B cell (primary cell): ENCODE measurements at regions not wholly inside any gene's neighbourhood (a gene's known extent, or its start where the extent isn't known, plus 50 kb on each side); places are given as distances from the start of the nearest gene placed in this dataset.
"Not testable (repeated sequence)": the region's sequence is repeated elsewhere in the genome, so short reads cannot be mapped to it uniquely, and the experiment has no call there.

ENCODE experiments used
- ATAC-seq: fragments of 200-7000 bp; cut with Tn5 transposase; one replicate; pipeline ENCODE4 v1.10.0; 2021; ENCODE audit warnings: low read depth, mild to moderate bottlenecking, moderate number of reproducible peaks, moderate library complexity
- CTCF ChIA-PET: fragments of 350-600 bp; sonication (Branson Sonifier 250); formaldehyde crosslinking; loops from one replicate; lab custom pipeline; 2021; ENCODE audit warnings: antibody characterized with exemption, inconsistent platforms; lab: Charles Lee
- POLR2A ChIA-PET: fragments of 350-600 bp; sonication (Branson Sonifier 250); formaldehyde crosslinking; loops from one replicate; lab custom pipeline; 2021; ENCODE audit warnings: antibody characterized with exemption; lab: Charles Lee
- DNase-seq: peaks from one replicate; pipeline ENCODE4 v3.0.0; 2013
- H2AFZ ChIP-seq: 2 replicates; pipeline ENCODE4 v1.6.1; 2012; ENCODE audit warnings: mild to moderate bottlenecking, low read depth, low read length; ENCODE audit not compliant: insufficient read depth, poor library complexity, severe bottlenecking
- H3K27ac ChIP-seq, 2 donors: 1 replicate in 1 of 2; 2 replicates in 1 of 2; pipeline ENCODE4 v1.5.1; 2012 to 2013; ENCODE audit warnings: low read length in 2 of 2, mild to moderate bottlenecking in 2 of 2, moderate library complexity in 1 of 2
- H3K27me3 ChIP-seq, 4 experiments: fragments of 200-600 bp in 1 of 4; sonication (generic) in 1 of 4; replicated peaks in 1 of 4; 1 replicate in 2 of 4; 2 replicates in 2 of 4; pipeline versions ENCODE4 v1.6.1 to v1.7.0; 2013 to 2016; ENCODE audit warnings: low read length in 3 of 4, mild to moderate bottlenecking in 2 of 4, mixed read lengths in 1 of 4, moderate library complexity in 1 of 4; ENCODE audit not compliant: insufficient read depth in 4 of 4, control insufficient read depth in 3 of 4; ENCODE audit errors: control extremely low read depth in 1 of 4
- H3K36me3 ChIP-seq, 2 experiments: replicated peaks in 1 of 2; 1 replicate in 1 of 2; 2 replicates in 1 of 2; pipeline versions ENCODE4 v1.6.1 to v1.7.1; 2013; ENCODE audit warnings: low read length in 1 of 2; ENCODE audit not compliant: insufficient read depth in 2 of 2, control insufficient read depth in 1 of 2; ENCODE audit errors: control extremely low read depth in 1 of 2, extremely low read depth in 1 of 2
- H3K4me1 ChIP-seq, 2 donors: fragments of 200-600 bp in 1 of 2; sonication (generic) in 1 of 2; 1 replicate in 1 of 2; 2 replicates in 1 of 2; pipeline versions ENCODE4 v1.5.1 to v1.6.1; 2013 to 2017; ENCODE audit warnings: low read length in 2 of 2; ENCODE audit not compliant: control insufficient read depth in 2 of 2, insufficient read depth in 2 of 2
- H3K4me2 ChIP-seq: replicated peaks from 2 replicates; pipeline ENCODE3; 2012; ENCODE audit warnings: mild to moderate bottlenecking, low read depth, low read length; ENCODE audit not compliant: poor library complexity, severe bottlenecking
- H3K4me3 ChIP-seq, 5 experiments: fragments of 200-600 bp in 1 of 5; sonication (generic) in 1 of 5; 1 replicate in 3 of 5; 2 replicates in 2 of 5; pipeline versions ENCODE4 v1.5.1 to v1.7.0; 2011 to 2016; ENCODE audit warnings: low read length in 4 of 5, mild to moderate bottlenecking in 4 of 5, low read depth in 2 of 5, control low read depth in 1 of 5, moderate library complexity in 1 of 5; ENCODE audit not compliant: insufficient read depth in 1 of 5; ENCODE audit errors: control extremely low read depth in 1 of 5, extremely low read depth in 1 of 5
- H3K79me2 ChIP-seq: fragments of 200-600 bp; sonication (generic); one replicate; pipeline ENCODE4 v1.6.0; 2016; ENCODE audit warnings: low read length; ENCODE audit not compliant: control insufficient read depth, insufficient read depth
- H3K9ac ChIP-seq: fragments of 200-600 bp; sonication (generic); 2 replicates; pipeline ENCODE4 v1.6.1; 2017; ENCODE audit warnings: mild to moderate bottlenecking, low read length, moderate library complexity
- H3K9me3 ChIP-seq, 3 donors: one replicate each; pipeline versions ENCODE4 v1.6.1 to v1.7.1; 2013; ENCODE audit warnings: low read length in 2 of 3; ENCODE audit not compliant: control insufficient read depth in 2 of 3, insufficient read depth in 1 of 3; ENCODE audit errors: control extremely low read depth in 1 of 3
- H4K20me1 ChIP-seq: 2 replicates; pipeline ENCODE4 v1.6.0; 2012; ENCODE audit warnings: mild to moderate bottlenecking, low read length; ENCODE audit not compliant: insufficient read depth, control insufficient read depth, poor library complexity, severe bottlenecking
- H3K27ac Mint-ChIP-seq: one replicate; pipeline ENCODE4 v1.8.0; 2021; ENCODE audit warnings: mixed read lengths
- H3K27me3 Mint-ChIP-seq: one replicate; pipeline ENCODE4 v1.8.0; 2021; ENCODE audit warnings: mixed read lengths
- H3K4me1 Mint-ChIP-seq: one replicate; pipeline ENCODE4 v1.8.0; 2021; ENCODE audit warnings: mixed read lengths
- H3K4me3 Mint-ChIP-seq: one replicate; pipeline ENCODE4 v1.8.0; 2021; ENCODE audit warnings: mixed read lengths
- H3K9me3 Mint-ChIP-seq: one replicate; pipeline ENCODE4 v1.8.0; 2022; ENCODE audit warnings: mixed read lengths; ENCODE audit not compliant: insufficient read depth
- CTCF ChIP-seq: fragments of 200-600 bp; IDR thresholded peaks from one replicate; pipeline ENCODE4 v1.8.0; 2022; ENCODE audit warnings: antibody characterized with exemption, mild to moderate bottlenecking
- EZH2 ChIP-seq: IDR thresholded peaks from 2 replicates; pipeline ENCODE4 v1.6.1; 2012; ENCODE audit warnings: borderline replicate concordance, low read depth, mild to moderate bottlenecking, moderate library complexity, low read length; ENCODE audit not compliant: insufficient read depth, poor library complexity, severe bottlenecking
- WGBS: methylation state at CpG from one replicate; pipeline ENCODE4 v1.1.5; 2013; ENCODE audit warnings: missing lambda C conversion rate; ENCODE audit not compliant: insufficient coverage; 5-methylcytosine and 5-hydroxymethylcytosine counted together
- intact Hi-C: fragments of 100-400 bp; cut with micrococcal nuclease; formaldehyde crosslinking; loops from one replicate; pipeline ENCODE4 v1.10.0; 2022

- H3K4me1 Mint-ChIP-seq = no peaks in the 10 kb centered on the region
- H3K27me3 ChIP-seq = no peaks in the 10 kb centered on the region
- H3K27me3 Mint-ChIP-seq = peaks cover 3% of the 10 kb centered on the region
- no peaks in the 10 kb centered on the region for H3K9me3 ChIP-seq
- no peaks in the 10 kb centered on the region for H3K4me1 ChIP-seq
- H3K9ac ChIP-seq = no peak overlapping the region
- H3K79me2 ChIP-seq = no peaks in the 10 kb centered on the region
- WGBS = 86% methylated on average over 6 of the region's 6 CpGs
- TF ChIP-seq EZH2 (no peak), CTCF (no peak)
- H2AFZ ChIP-seq = no peak overlapping the region
- no peak overlapping the region for H3K4me2 ChIP-seq
- H3K9me3 Mint-ChIP-seq = no peaks in the 10 kb centered on the region
- H4K20me1 ChIP-seq = no peaks in the 10 kb centered on the region
- H3K4me3 Mint-ChIP-seq = no peak overlapping the region
- ATAC-seq = no peak
- no peak overlapping the region for H3K27ac Mint-ChIP-seq
- H3K4me3 ChIP-seq = no peak overlapping the region
- ChIA-PET CTCF (interaction anchor here (1.0 kb wide), 1 partner anchor 45 kb away, joined by 3 read pairs; no protein-coding TSS in a partner anchor), POLR2A (no interaction called here)
- no peak overlapping the region for H3K27ac ChIP-seq
- no peaks in the 10 kb centered on the region for H3K36me3 ChIP-seq
- no peak for DNase-seq
- intact Hi-C loops = no loop called here
Observed at GRCh38 chr4:3896441-3896840, 130.3 kb downstream of the ADRA2C start.

DNA sequence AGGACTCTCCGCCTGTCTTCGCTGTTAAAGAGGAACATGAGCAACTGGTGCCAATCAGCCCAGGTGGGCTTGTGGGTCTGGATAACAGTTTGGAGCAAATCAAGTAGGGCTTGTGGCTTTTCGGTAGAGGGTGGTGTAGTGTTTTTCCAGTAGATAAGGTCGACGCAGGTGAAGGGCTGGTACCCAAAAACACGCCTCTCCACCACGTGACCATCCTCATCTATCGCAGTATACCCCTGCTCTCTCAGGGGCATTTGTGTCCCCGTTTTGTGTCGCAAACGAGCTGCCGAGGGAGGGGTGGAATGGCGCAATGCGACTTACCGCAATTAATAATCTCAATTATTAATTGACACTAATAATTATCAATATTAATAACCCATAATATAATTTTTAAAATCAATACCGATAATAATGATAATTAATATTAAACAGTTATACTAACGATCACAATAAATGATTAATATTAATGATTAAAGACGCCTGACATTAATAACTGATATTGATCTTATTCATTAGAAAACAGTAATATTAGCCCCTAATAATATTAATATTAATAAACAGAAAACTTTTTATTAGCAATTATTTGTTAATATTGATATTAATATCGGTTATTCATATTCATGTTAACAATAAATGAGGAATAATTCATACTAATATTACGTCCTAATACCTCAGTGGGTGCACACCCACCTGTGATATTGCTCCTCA lies 130.8 kb downstream of the ADRA2C start:
- DNase-seq, H3K27me3 Mint-ChIP-seq, H3K4me1 ChIP-seq, H3K4me2 ChIP-seq, H2AFZ ChIP-seq, H3K4me3 ChIP-seq, H4K20me1 ChIP-seq, H3K9ac ChIP-seq, H3K27ac ChIP-seq, intact Hi-C loops, H3K9me3 Mint-ChIP-seq, H3K36me3 ChIP-seq, POLR2A ChIA-PET, H3K9me3 ChIP-seq, ATAC-seq, H3K27ac Mint-ChIP-seq, H3K4me1 Mint-ChIP-seq, H3K4me3 Mint-ChIP-seq, H3K27me3 ChIP-seq, H3K79me2 ChIP-seq: not testable (repeated sequence)
- CTCF ChIA-PET = interaction anchor here (1.0 kb wide), 1 partner anchor 44 kb away, joined by 3 read pairs; no protein-coding TSS in a partner anchor
- 92% methylated on average over 7 of the region's 20 CpGs for WGBS
